Adrenal gland (tissue), 9 donors: ENCODE measurements at regions not wholly inside any gene's neighbourhood (a gene's known extent, or its start where the extent isn't known, plus 50 kb on each side); places are given as distances from the start of the nearest gene placed in this dataset.

ENCODE experiments used
- DNase-seq, 7 donors: peaks; one replicate each; pipeline ENCODE4 v3.0.0-alpha.2; 2019 to 2020
- H3K27ac ChIP-seq, 5 donors: fragments of 200-600 bp; sonication (generic) in 4 of 5; 1 replicate in 3 of 5; 2 replicates in 2 of 5; pipeline versions ENCODE4 v1.5.1 to v1.8.0; 2016 to 2020; ENCODE audit warnings: mild to moderate bottlenecking in 1 of 5
- H3K27me3 ChIP-seq: fragments of 200-600 bp; 2 replicates; pipeline ENCODE4 v1.8.0; 2021
- H3K36me3 ChIP-seq, 2 donors: fragments of 200-600 bp; replicated peaks in 1 of 2; 1 replicate in 1 of 2; 2 replicates in 1 of 2; pipeline versions ENCODE4 v1.5.1 to v1.8.0; 2018 to 2022
- H3K4me1 ChIP-seq, 2 donors: fragments of 200-600 bp; replicated peaks in 1 of 2; 1 replicate in 1 of 2; 2 replicates in 1 of 2; pipeline versions ENCODE4 v1.5.1 to v1.8.0; 2018 to 2021
- H3K4me3 ChIP-seq, 4 donors: fragments of 200-600 bp; sonication (generic) in 3 of 4; one replicate each; pipeline ENCODE4 v1.5.1; 2016 to 2018
- H3K9me3 ChIP-seq, 3 donors: fragments of 200-600 bp; sonication (generic) in 1 of 3; replicated peaks in 1 of 3; 1 replicate in 2 of 3; 2 replicates in 1 of 3; pipeline versions ENCODE4 v1.5.1 to v1.8.0; 2016 to 2021
- CTCF ChIP-seq, 6 experiments: fragments of 450-650 bp in 4 of 6; fragments of 200-600 bp in 2 of 6; sonication (generic) in 1 of 6; IDR thresholded peaks; 1 replicate in 5 of 6; 2 replicates in 1 of 6; pipeline versions ENCODE4 v1.5.1 to v1.8.0; 2016 to 2021; ENCODE audit warnings: antibody characterized with exemption in 6 of 6, mild to moderate bottlenecking in 2 of 6, moderate library complexity in 1 of 6
- POLR2A ChIP-seq, 2 donors: fragments of 450-650 bp; IDR thresholded peaks; one replicate each; pipeline ENCODE4 v1.6.1; 2017; ENCODE audit warnings: antibody characterized with exemption in 2 of 2, mild to moderate bottlenecking in 2 of 2, moderate library complexity in 1 of 2
- WGBS, 4 donors: extraction: QIAGEN DNeasy Blood & Tissue Kit in 2 of 4; methylation state at CpG; one replicate each; pipeline versions ENCODE4 v1.1.5 to v1.1.7; 2013 to 2017; 5-methylcytosine and 5-hydroxymethylcytosine counted together
- intact Hi-C, 2 donors: fragments of 100-400 bp; cut with DNase I; formaldehyde crosslinking; loops; one replicate each; pipeline versions ENCODE4 v1.14.1 to v1.15.0; 2022 to 2023
- donor health status: healthy with polysubstance abuse.
- donor health status: Bipolar disorder and iron deficiency.
- donor health status: DM: yes; HTN: yes; CAD: no.
- donor health status: DM: no; HTN: no; CAD: no.
- donor health status: DM: no; HTN: no; CAD: no.

GRCh38 chr5:104699438-104699837, 1136.8 kb upstream of the NUDT12 start:
- no peak for DNase-seq
- no peaks in the 10 kb centered on the region for H3K27me3 ChIP-seq
- peaks cover 0 to 3% (median 0%) of the 10 kb centered on the region in 3 donors for H3K9me3 ChIP-seq
- no peaks in the 10 kb centered on the region for H3K4me1 ChIP-seq
- no peaks in the 10 kb centered on the region for H3K36me3 ChIP-seq
- H3K27ac ChIP-seq: no peak overlapping the region
- 74 to 77% (median 76%) methylated on average over 2 of the region's 2 CpGs for WGBS, 4 donors
- TF ChIP-seq POLR2A (IDR thresholded peaks at IDR 0.05) (no peak), CTCF (IDR thresholded peaks at IDR 0.05) (no peak)
- no peak overlapping the region for H3K4me3 ChIP-seq
- intact Hi-C loops: no loop called here

DNA sequence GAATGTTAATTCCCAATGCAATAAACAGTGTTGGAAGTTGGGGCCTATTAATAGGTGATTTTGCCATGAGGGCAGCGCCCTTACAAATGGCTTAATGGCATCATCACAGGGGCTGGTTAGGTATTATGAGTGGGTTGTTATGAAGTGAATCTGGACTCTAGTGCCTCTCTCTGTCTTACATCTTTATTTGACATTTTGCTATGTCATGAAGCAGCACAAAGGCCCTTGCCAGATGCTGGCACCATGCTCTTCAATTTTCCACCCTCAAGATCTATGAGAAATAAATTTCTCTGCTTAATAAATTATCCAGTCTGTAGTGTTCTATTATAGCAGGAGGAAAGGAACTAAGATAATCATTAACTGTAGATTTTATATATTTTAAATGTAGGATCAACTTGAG, 1098.7 kb upstream of the NUDT12 start:
- Histone ChIP-seq H3K4me3 (no peak overlapping the region), H3K9me3 (peaks cover 0 to 6% (median 0%) of the 10 kb centered on the region in 3 donors), H3K36me3 (no peaks in the 10 kb centered on the region), H3K27ac (no peak overlapping the region), H3K27me3 (no peaks in the 10 kb centered on the region), H3K4me1 (no peaks in the 10 kb centered on the region)
- intact Hi-C loops: no loop called here
- 90 to 92% (median 92%) methylated on average over 1 of the region's 1 CpG for WGBS, 4 donors
- DNase-seq: no peak
- TF ChIP-seq POLR2A (IDR thresholded peaks at IDR 0.05) (no peak), CTCF (IDR thresholded peaks at IDR 0.05) (no peak)

GRCh38 chr5:104659497-104659896, 1096.9 kb upstream of the NUDT12 start:
- TF ChIP-seq POLR2A (IDR thresholded peaks at IDR 0.05): no peak
- no peak for TF ChIP-seq CTCF (IDR thresholded peaks at IDR 0.05)
- Histone ChIP-seq H3K36me3 (no peaks in the 10 kb centered on the region), H3K4me3 (no peak overlapping the region), H3K27ac (no peak overlapping the region), H3K27me3 (no peaks in the 10 kb centered on the region), H3K9me3 (peaks cover 0 to under 1% (median 0%) of the 10 kb centered on the region in 3 donors), H3K4me1 (no peaks in the 10 kb centered on the region)
- intact Hi-C loops: no loop called here
- DNase-seq: no peak
- 77 to 84% (median 81%) methylated on average over 1 of the region's 1 CpG for WGBS, 4 donors

GRCh38 chr5:104652271-104652861, 1089.8 kb upstream of the NUDT12 start:
- intact Hi-C loops: no loop called here
- Histone ChIP-seq H3K4me1 (no peaks in the 10 kb centered on the region), H3K27me3 (no peaks in the 10 kb centered on the region), H3K27ac (no peak overlapping the region), H3K9me3 (peaks cover 0 to 4% (median 0%) of the 10 kb centered on the region in 3 donors), H3K4me3 (no peak overlapping the region), H3K36me3 (no peaks in the 10 kb centered on the region)
- WGBS, 4 donors: 73 to 88% (median 87%) methylated on average over 2 to 5 of the region's 5 CpGs
- no peak for DNase-seq
- TF ChIP-seq CTCF (IDR thresholded peaks at IDR 0.05) (no peak), POLR2A (IDR thresholded peaks at IDR 0.05) (no peak)
